Psoas muscle (tissue), 7 donors: ENCODE measurements at regions not wholly inside any gene's neighbourhood (a gene's known extent, or its start where the extent isn't known, plus 50 kb on each side); places are given as distances from the start of the nearest gene placed in this dataset.

Experiments used
- ATAC-seq, 4 donors: fragments of 200-7000 bp; cut with Tn5 transposase; one replicate each; pipeline ENCODE4 v1.9.1; 2020; ENCODE audit warnings: moderate library complexity in 3 of 4, mild to moderate bottlenecking in 2 of 4
- DNase-seq, 2 donors: peaks; one replicate each; pipeline ENCODE4 v3.0.0-alpha.2; 2020
- H3K27ac ChIP-seq: fragments of 200-600 bp; one replicate; pipeline ENCODE4 v1.8.0; 2022
- H3K27me3 ChIP-seq, 3 donors: fragments of 200-600 bp in 1 of 3; one replicate each; pipeline versions ENCODE4 v1.6.1 to v1.8.0; 2013 to 2022; ENCODE audit warnings: low read length in 2 of 3, mild to moderate bottlenecking in 2 of 3, moderate library complexity in 1 of 3; ENCODE audit not compliant: insufficient read depth in 3 of 3
- H3K36me3 ChIP-seq, 2 donors: fragments of 200-600 bp in 1 of 2; one replicate each; pipeline versions ENCODE4 v1.6.1 to v1.8.0; 2013 to 2022; ENCODE audit warnings: low read depth in 1 of 2, mild to moderate bottlenecking in 1 of 2, moderate library complexity in 1 of 2; ENCODE audit not compliant: insufficient read depth in 1 of 2
- H3K4me1 ChIP-seq: fragments of 200-600 bp; one replicate; pipeline ENCODE4 v1.8.0; 2022
- H3K4me3 ChIP-seq: fragments of 200-600 bp; one replicate; pipeline ENCODE4 v1.8.0; 2022; ENCODE audit warnings: mild to moderate bottlenecking
- H3K9me3 ChIP-seq: fragments of 200-600 bp; one replicate; pipeline ENCODE4 v1.8.0; 2022
- CTCF ChIP-seq: fragments of 200-600 bp; IDR thresholded peaks from one replicate; pipeline ENCODE4 v1.8.0; 2022; ENCODE audit warnings: antibody characterized with exemption
- WGBS, 3 donors: extraction: QIAGEN DNeasy Blood & Tissue Kit; methylation state at CpG; one replicate each; pipeline versions ENCODE4 v1.1.6 to v1.1.7; 2013; 5-methylcytosine and 5-hydroxymethylcytosine counted together
- intact Hi-C, 2 donors: fragments of 100-400 bp; cut with DNase I; formaldehyde crosslinking; loops; one replicate each; pipeline versions ENCODE4 v1.11.0 to v1.14.2; 2022
- donor health status: healthy with polysubstance abuse.
- donor health status: DM: no; HTN: no; CAD: no; lungs with moderate emphysema.
- donor health status: Bipolar disorder and iron deficiency.
- donor health status: healthy.
- donor health status: DM: yes; HTN: yes; CAD: no.
- donor health status: DM: no; HTN: no; CAD: no.
- donor health status: DM: yes; HTN: yes; CAD: no.

GRCh38 chr11:127711748-127712147 is 711.2 kb upstream of the KIRREL3 start:
- Histone ChIP-seq H3K27me3 (no peaks in the 10 kb centered on the region), H3K36me3 (no peaks in the 10 kb centered on the region), H3K4me3 (no peak overlapping the region), H3K9me3 (no peaks in the 10 kb centered on the region), H3K27ac (no peak overlapping the region), H3K4me1 (no peaks in the 10 kb centered on the region)
- intact Hi-C loops, result no loop called here
- no peak for TF ChIP-seq CTCF
- DNase-seq (no peak), ATAC-seq (no peak)
- 90 to 92% (median 91%) methylated on average over 6 of the region's 6 CpGs for WGBS, 3 donors

GRCh38 chr11:127710831-127711230 is 710.3 kb upstream of the KIRREL3 start:
- Histone ChIP-seq H3K9me3 (no peaks in the 10 kb centered on the region), H3K4me1 (no peaks in the 10 kb centered on the region), H3K27ac (no peak overlapping the region), H3K27me3 (no peaks in the 10 kb centered on the region), H3K36me3 (no peaks in the 10 kb centered on the region), H3K4me3 (no peak overlapping the region)
- no peak for ATAC-seq
- no peak for DNase-seq
- TF ChIP-seq CTCF, result no peak
- intact Hi-C loops, result no loop called here
- 59 to 81% (median 75%) methylated on average over 1 of the region's 1 CpG for WGBS, 3 donors

GRCh38 chr11:127709960-127710359 is 709.4 kb upstream of the KIRREL3 start:
- no peak overlapping the region for H3K27ac ChIP-seq
- no peaks in the 10 kb centered on the region for H3K9me3 ChIP-seq
- DNase-seq, result no peak
- H3K36me3 ChIP-seq, result no peaks in the 10 kb centered on the region
- 48 to 52% (median 50%) methylated on average over 3 of the region's 3 CpGs for WGBS, 3 donors
- intact Hi-C loops, result no loop called here
- H3K4me1 ChIP-seq, result no peaks in the 10 kb centered on the region
- no peak overlapping the region for H3K4me3 ChIP-seq
- no peaks in the 10 kb centered on the region for H3K27me3 ChIP-seq
- TF ChIP-seq CTCF, result no peak
- ATAC-seq, result no peak

- no peak for TF ChIP-seq CTCF
- 81 to 88% (median 83%) methylated on average over 3 of the region's 3 CpGs for WGBS, 3 donors
- Histone ChIP-seq H3K36me3 (no peaks in the 10 kb centered on the region), H3K4me3 (no peak overlapping the region), H3K4me1 (no peaks in the 10 kb centered on the region), H3K27me3 (no peaks in the 10 kb centered on the region), H3K9me3 (no peaks in the 10 kb centered on the region), H3K27ac (no peak overlapping the region)
- no peak for ATAC-seq
- no peak for DNase-seq
- intact Hi-C loops, result no loop called here
These were observed 693.1 kb upstream of the KIRREL3 start for GRCh38 chr11:127693686-127694085.

GRCh38 chr11:127683321-127683720 is 682.8 kb upstream of the KIRREL3 start:
- WGBS, 3 donors, result 85 to 87% (median 87%) methylated on average over 4 of the region's 4 CpGs

More at GRCh38 chr11:127683321-127683720, 682.8 kb upstream of the KIRREL3 start:
- Histone ChIP-seq H3K27ac (no peak overlapping the region), H3K4me3 (no peak overlapping the region), H3K36me3 (no peaks in the 10 kb centered on the region), H3K9me3 (no peaks in the 10 kb centered on the region), H3K4me1 (no peaks in the 10 kb centered on the region), H3K27me3 (no peaks in the 10 kb centered on the region)
- ATAC-seq (no peak), DNase-seq (no peak)
- no peak for TF ChIP-seq CTCF
- intact Hi-C loops, result no loop called here
